ENCODE measurements at regions not wholly inside any gene's neighbourhood (a gene's known extent, or its start where the extent isn't known, plus 50 kb on each side); places are given as distances from the start of the nearest gene placed in this dataset.

DNA sequence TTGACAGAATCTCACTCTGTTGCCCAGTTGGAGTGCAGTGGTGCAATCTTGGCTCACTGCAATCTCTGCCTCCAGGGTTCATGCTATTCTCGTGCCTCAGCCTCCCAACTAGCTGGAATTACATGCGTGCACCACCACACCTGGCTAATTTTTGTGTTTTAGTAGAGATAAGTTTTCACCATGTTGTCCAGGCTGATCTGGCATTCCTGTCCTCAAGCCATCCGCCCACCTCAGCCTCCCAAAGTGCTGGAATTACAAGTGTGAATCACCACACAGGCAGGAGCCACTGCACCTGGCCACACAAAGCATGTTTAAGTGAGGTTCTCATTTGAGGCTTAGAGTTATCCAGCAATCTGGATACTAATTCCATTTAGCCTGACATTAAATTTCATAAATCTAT lies 180.9 kb upstream of the GRID2 start:
- no peak overlapping the region for H3K4me3 ChIP-seq (ENCODE audit: low read depth, low read length)
- TF ChIP-seq, protein P1, sequence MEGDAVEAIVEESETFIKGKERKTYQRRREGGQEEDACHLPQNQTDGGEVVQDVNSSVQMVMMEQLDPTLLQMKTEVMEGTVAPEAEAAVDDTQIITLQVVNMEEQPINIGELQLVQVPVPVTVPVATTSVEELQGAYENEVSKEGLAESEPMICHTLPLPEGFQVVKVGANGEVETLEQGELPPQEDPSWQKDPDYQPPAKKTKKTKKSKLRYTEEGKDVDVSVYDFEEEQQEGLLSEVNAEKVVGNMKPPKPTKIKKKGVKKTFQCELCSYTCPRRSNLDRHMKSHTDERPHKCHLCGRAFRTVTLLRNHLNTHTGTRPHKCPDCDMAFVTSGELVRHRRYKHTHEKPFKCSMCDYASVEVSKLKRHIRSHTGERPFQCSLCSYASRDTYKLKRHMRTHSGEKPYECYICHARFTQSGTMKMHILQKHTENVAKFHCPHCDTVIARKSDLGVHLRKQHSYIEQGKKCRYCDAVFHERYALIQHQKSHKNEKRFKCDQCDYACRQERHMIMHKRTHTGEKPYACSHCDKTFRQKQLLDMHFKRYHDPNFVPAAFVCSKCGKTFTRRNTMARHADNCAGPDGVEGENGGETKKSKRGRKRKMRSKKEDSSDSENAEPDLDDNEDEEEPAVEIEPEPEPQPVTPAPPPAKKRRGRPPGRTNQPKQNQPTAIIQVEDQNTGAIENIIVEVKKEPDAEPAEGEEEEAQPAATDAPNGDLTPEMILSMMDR (IDR thresholded peaks at IDR 0.05; ENCODE audit: borderline replicate concordance, insufficient read depth, low read depth, low read length) = no peak

- TF ChIP-seq, protein P1 (IDR thresholded peaks at IDR 0.05; ENCODE audit: borderline replicate concordance, insufficient read depth, low read depth, low read length) = no peak
Observed at GRCh38 chr4:92128676-92129075, 175.1 kb upstream of the GRID2 start.

GRCh38 chr4:92129408-92129994 lies 174.3 kb upstream of the GRID2 start:
- H3K4me3 ChIP-seq (ENCODE audit: low read depth, low read length) = no peak overlapping the region
- TF ChIP-seq, protein P1 (IDR thresholded peaks at IDR 0.05; ENCODE audit: borderline replicate concordance, insufficient read depth, low read depth, low read length) = no peak

More at GRCh38 chr4:92128676-92129075, 175.1 kb upstream of the GRID2 start:
- H3K4me3 ChIP-seq (ENCODE audit: low read depth, low read length) = no peak overlapping the region

DNA sequence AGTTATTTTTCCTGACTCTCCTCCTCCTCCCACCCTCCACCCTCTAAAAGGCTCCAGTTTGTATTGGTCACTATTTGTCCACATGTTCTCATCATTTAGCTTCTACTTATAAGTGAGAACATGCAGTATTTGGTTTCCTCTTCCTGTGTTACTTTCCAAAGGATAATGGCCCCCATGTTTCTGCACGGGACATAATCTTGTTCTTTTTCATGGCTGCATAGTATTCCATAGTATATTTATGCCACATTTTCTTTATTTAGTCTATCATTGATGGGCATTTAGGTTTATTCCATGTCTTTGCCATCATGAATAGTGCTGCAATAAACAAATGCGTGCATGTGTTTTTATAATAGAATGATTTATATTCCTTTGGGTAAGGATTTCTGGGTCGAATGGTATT lies 167.3 kb upstream of the GRID2 start:
- TF ChIP-seq, protein P1 (IDR thresholded peaks at IDR 0.05; ENCODE audit: borderline replicate concordance, insufficient read depth, low read depth, low read length) = no peak
- no peak overlapping the region for H3K4me3 ChIP-seq (ENCODE audit: low read depth, low read length)

- H3K4me3 ChIP-seq (ENCODE audit: low read depth, low read length) = no peak overlapping the region
- TF ChIP-seq, protein P1 (IDR thresholded peaks at IDR 0.05; ENCODE audit: borderline replicate concordance, insufficient read depth, low read depth, low read length) = 0 out of 2 replicates have a peak, but pooled peaks have one; percentile 23
Observed at GRCh38 chr4:92163348-92163747, 140.4 kb upstream of the GRID2 start.

- no peak overlapping the region for H3K4me3 ChIP-seq (ENCODE audit: low read depth, low read length)
- TF ChIP-seq, protein P1 (IDR thresholded peaks at IDR 0.05; ENCODE audit: borderline replicate concordance, insufficient read depth, low read depth, low read length) = no peak
Observed at GRCh38 chr4:92170340-92170739, 133.4 kb upstream of the GRID2 start.

GRCh38 chr4:92172203-92172602 lies 131.6 kb upstream of the GRID2 start:
- no peak overlapping the region for H3K4me3 ChIP-seq (ENCODE audit: low read depth, low read length)
- TF ChIP-seq, protein P1 (IDR thresholded peaks at IDR 0.05; ENCODE audit: borderline replicate concordance, insufficient read depth, low read depth, low read length) = no peak
